Ishikawa (cell line): ENCODE measurements at regions not wholly inside any gene's neighbourhood (a gene's known extent, or its start where the extent isn't known, plus 50 kb on each side); places are given as distances from the start of the nearest gene placed in this dataset.

Experiments used
- EP300 ChIP-seq: IDR thresholded peaks from 2 replicates; pipeline ENCODE4 v1.6.1; 2012; ENCODE audit warnings: borderline replicate concordance
- TCF12 ChIP-seq: IDR thresholded peaks from 2 replicates; pipeline ENCODE4 v1.6.1; 2012; ENCODE audit warnings: low read depth

DNA sequence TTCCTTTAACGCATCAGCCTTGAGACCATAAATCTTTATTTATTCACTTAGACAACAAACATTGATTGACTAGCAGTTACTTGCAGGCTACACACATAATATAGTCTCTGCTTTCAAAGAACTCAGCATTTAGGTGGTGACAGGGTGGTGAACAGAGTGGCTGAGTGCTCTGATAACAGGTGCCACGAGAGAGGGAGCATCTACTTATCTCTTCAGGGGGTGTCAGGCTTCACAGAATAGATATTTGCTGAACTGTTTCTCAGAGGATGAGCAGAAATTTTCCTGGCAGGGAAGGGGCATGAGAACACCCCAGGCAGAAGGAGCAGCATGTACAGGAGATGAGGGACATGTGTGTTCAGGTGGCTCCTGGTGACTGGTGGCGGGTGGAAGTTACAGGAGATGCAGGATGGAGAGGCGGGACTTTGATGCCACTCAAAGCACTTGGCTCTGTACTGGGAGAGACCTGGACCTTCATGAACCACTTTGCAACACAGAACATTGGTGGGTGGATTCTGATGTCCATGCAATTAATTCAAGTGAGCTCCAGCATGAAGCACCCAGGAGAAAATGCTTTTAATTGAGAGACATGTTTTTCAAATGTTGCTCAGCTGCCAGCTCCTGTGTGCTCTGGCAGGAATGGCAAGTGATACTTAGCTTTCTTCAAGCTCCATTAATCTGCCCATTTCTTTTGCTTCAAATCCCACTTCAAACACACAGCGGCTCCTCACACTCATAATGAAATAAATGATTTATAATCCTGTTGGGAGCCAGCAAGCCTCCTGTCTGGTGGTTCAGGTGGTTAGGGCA lies 248.9 kb downstream of the MYCN start:
- TF ChIP-seq EP300 = no peak
- no peak for TF ChIP-seq TCF12
